ENCODE measurements at regions not wholly inside any gene's neighbourhood (a gene's known extent, or its start where the extent isn't known, plus 50 kb on each side); places are given as distances from the start of the nearest gene placed in this dataset.

DNA sequence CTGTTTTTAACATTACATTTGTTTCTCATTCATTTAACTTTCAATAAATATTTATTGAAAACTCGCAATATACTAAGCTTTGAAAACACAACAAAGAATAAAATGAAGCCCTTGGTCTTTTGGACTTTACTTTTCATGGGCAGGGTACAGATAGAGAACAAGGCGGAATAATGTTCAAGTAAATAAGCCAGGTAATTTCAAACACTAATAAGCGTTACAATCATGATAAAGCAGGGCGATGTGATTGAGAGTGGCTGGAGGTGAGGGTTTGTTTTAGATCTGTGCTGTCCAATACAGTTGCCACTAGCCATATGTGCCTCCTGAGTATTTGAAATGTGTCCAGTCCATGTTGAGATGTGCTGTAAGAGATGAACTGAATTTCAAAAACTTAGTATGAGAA is 307.1 kb downstream of the ALDH8A1 start:
- 96% methylated on average over 4 of the region's 4 CpGs for WGBS
- Histone ChIP-seq H3K4ac (ENCODE audit: low read depth in 1 of 2, low read length in 2 of 2) (no peak overlapping the region), H3K23ac (ENCODE audit: low read length in 2 of 2) (no peak overlapping the region)

DNA sequence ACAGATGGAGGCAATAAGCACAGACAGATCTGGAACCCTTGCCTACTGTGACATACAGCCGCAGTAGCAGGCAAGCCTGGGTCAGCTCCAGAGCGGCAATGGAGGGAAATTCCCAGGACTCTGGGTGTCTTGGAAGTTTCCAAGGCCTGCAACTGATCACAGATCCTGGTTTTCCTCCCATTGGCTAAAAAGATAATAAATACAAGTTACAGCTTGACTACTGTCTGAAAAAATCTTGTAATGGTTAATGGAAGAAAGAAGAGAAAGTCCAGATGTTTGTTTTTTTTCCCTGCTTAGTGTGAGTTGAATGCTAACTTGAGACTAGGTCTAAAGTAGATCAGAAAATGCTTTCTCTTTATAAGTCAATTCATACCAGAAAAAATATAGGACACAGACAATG is 307.6 kb downstream of the ALDH8A1 start:
- Histone ChIP-seq H3K36me3 (ENCODE audit: control insufficient read depth in 1 of 2, insufficient read depth in 2 of 2, low read depth in 1 of 2, low read length in 2 of 2) (no peaks in the 10 kb centered on the region), H3K27ac (ENCODE audit: low read length, poor library complexity, severe bottlenecking) (peak overlapping the region; percentile 80), H3K9me3 (ENCODE audit: control insufficient read depth, low read length) (no peaks in the 10 kb centered on the region), H3K23ac (ENCODE audit: low read length in 2 of 2) (no peak overlapping the region), H3K79me1 (replicated peaks; ENCODE audit: low read length, poor library complexity, severe bottlenecking) (no peaks in the 10 kb centered on the region), H2AK5ac (ENCODE audit: low read length, severe bottlenecking) (no peak overlapping the region), H3K27me3 (ENCODE audit: control insufficient read depth in 1 of 2, insufficient read depth in 1 of 2, low read length in 2 of 2) (no peaks in the 10 kb centered on the region), H3K14ac (ENCODE audit: low read length in 2 of 2) (no peak overlapping the region), H4K91ac (ENCODE audit: low read length) (no peak overlapping the region), H3K4ac (ENCODE audit: low read depth in 1 of 2, low read length in 2 of 2) (no peak overlapping the region), H3K4me3 (ENCODE audit: insufficient read depth in 1 of 2, low read depth in 1 of 2, low read length in 2 of 2) (no peak overlapping the region), H3K4me2 (ENCODE audit: low read length, poor library complexity, severe bottlenecking) (no peak overlapping the region), H2BK120ac (ENCODE audit: low read depth, low read length) (no peak overlapping the region), H4K8ac (ENCODE audit: low read length) (no peak overlapping the region), H3K18ac (ENCODE audit: low read depth in 1 of 2, low read length in 2 of 2) (no peak overlapping the region), H2BK5ac (ENCODE audit: low read depth, low read length, poor library complexity, severe bottlenecking) (no peak overlapping the region), H3K9ac (ENCODE audit: low read length) (no peak overlapping the region), H2BK15ac (ENCODE audit: low read depth, poor library complexity, severe bottlenecking) (no peak overlapping the region), H2AFZ (ENCODE audit: low read depth, low read length) (no peak overlapping the region), H2BK12ac (ENCODE audit: low read length in 2 of 2) (peak overlapping the region in 1 of 2 experiments; percentile 38), H3K4me1 (ENCODE audit: control insufficient read depth, insufficient read depth, low read depth, low read length) (peaks cover 8% of the 10 kb centered on the region)
- WGBS: 60% methylated on average over 2 of the region's 2 CpGs
- DNase-seq: peak; percentile 78

More for the DNA sequence above, 307.1 kb downstream of the ALDH8A1 start:
- Histone ChIP-seq H3K9ac (ENCODE audit: low read length) (no peak overlapping the region), H3K14ac (ENCODE audit: low read length in 2 of 2) (no peak overlapping the region), H2BK5ac (ENCODE audit: low read depth, low read length, poor library complexity, severe bottlenecking) (no peak overlapping the region), H2BK120ac (ENCODE audit: low read depth, low read length) (no peak overlapping the region), H2BK15ac (ENCODE audit: low read depth, poor library complexity, severe bottlenecking) (no peak overlapping the region), H3K9me3 (ENCODE audit: control insufficient read depth, low read length) (no peaks in the 10 kb centered on the region), H3K79me1 (replicated peaks; ENCODE audit: low read length, poor library complexity, severe bottlenecking) (no peaks in the 10 kb centered on the region), H3K18ac (ENCODE audit: low read depth in 1 of 2, low read length in 2 of 2) (no peak overlapping the region), H2AFZ (ENCODE audit: low read depth, low read length) (no peak overlapping the region), H3K36me3 (ENCODE audit: control insufficient read depth in 1 of 2, insufficient read depth in 2 of 2, low read depth in 1 of 2, low read length in 2 of 2) (no peaks in the 10 kb centered on the region), H3K27me3 (ENCODE audit: control insufficient read depth in 1 of 2, insufficient read depth in 1 of 2, low read length in 2 of 2) (no peaks in the 10 kb centered on the region), H4K8ac (ENCODE audit: low read length) (no peak overlapping the region), H4K91ac (ENCODE audit: low read length) (no peak overlapping the region), H3K4me1 (ENCODE audit: control insufficient read depth, insufficient read depth, low read depth, low read length) (peaks cover 8% of the 10 kb centered on the region), H3K4me3 (ENCODE audit: insufficient read depth in 1 of 2, low read depth in 1 of 2, low read length in 2 of 2) (no peak overlapping the region), H2AK5ac (ENCODE audit: low read length, severe bottlenecking) (no peak overlapping the region), H2BK12ac (ENCODE audit: low read length in 2 of 2) (no peak overlapping the region), H3K4me2 (ENCODE audit: low read length, poor library complexity, severe bottlenecking) (no peak overlapping the region), H3K27ac (ENCODE audit: low read length, poor library complexity, severe bottlenecking) (peak overlapping the region; percentile 80)
- no peak for DNase-seq

DNA sequence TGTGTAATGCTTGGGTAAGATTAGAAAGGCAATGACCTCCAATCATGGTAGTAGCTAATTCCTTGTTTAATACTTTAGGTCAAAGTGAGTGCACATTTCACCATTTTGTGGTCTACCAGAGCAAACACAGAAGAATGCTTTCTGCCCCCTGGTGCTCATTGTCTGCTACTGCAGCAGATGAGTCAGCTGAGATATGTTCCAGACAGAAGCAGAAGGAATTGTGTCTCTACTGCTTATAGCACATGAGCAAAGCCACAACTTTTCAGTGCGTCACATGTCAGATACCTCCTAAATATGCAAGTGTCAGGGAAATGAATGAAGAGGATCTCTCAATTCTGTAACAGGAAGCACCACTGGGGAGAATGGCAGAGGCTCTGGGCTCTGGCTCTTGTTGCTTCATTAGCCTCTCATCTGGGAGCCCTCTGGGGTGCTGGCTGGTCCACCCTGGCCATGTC is 308.9 kb downstream of the ALDH8A1 start:
- Histone ChIP-seq H3K36me3 (ENCODE audit: control insufficient read depth in 1 of 2, insufficient read depth in 2 of 2, low read depth in 1 of 2, low read length in 2 of 2) (no peaks in the 10 kb centered on the region), H3K27ac (ENCODE audit: low read length, poor library complexity, severe bottlenecking) (peak overlapping the region; percentile 46), H2AK5ac (ENCODE audit: low read length, severe bottlenecking) (peak overlapping the region; percentile 80), H4K91ac (ENCODE audit: low read length) (peak overlapping the region; percentile 43), H3K9me3 (ENCODE audit: control insufficient read depth, low read length) (no peaks in the 10 kb centered on the region), H2BK12ac (ENCODE audit: low read length in 2 of 2) (peak overlapping the region in 1 of 2 experiments; percentile 68), H3K4me3 (ENCODE audit: insufficient read depth in 1 of 2, low read depth in 1 of 2, low read length in 2 of 2) (no peak overlapping the region), H3K23ac (ENCODE audit: low read length in 2 of 2) (no peak overlapping the region), H3K4ac (ENCODE audit: low read depth in 1 of 2, low read length in 2 of 2) (peak overlapping the region in 1 of 2 experiments; percentile 63), H4K8ac (ENCODE audit: low read length) (peak overlapping the region; percentile 29), H3K4me1 (ENCODE audit: control insufficient read depth, insufficient read depth, low read depth, low read length) (peaks cover 8% of the 10 kb centered on the region), H3K9ac (ENCODE audit: low read length) (peak overlapping the region; percentile 21), H3K4me2 (ENCODE audit: low read length, poor library complexity, severe bottlenecking) (no peak overlapping the region), H3K27me3 (ENCODE audit: control insufficient read depth in 1 of 2, insufficient read depth in 1 of 2, low read length in 2 of 2) (no peaks in the 10 kb centered on the region), H2BK120ac (ENCODE audit: low read depth, low read length) (no peak overlapping the region), H3K18ac (ENCODE audit: low read depth in 1 of 2, low read length in 2 of 2) (peak overlapping the region in 1 of 2 experiments; percentile 25), H2BK5ac (ENCODE audit: low read depth, low read length, poor library complexity, severe bottlenecking) (peak overlapping the region; percentile 69), H3K14ac (ENCODE audit: low read length in 2 of 2) (peak overlapping the region in 1 of 2 experiments; percentile 23), H3K79me1 (replicated peaks; ENCODE audit: low read length, poor library complexity, severe bottlenecking) (no peaks in the 10 kb centered on the region), H2BK15ac (ENCODE audit: low read depth, poor library complexity, severe bottlenecking) (no peak overlapping the region), H2AFZ (ENCODE audit: low read depth, low read length) (no peak overlapping the region)
- peak; percentile 94 for DNase-seq
- 11% methylated on average over 1 of the region's 1 CpG for WGBS

DNA sequence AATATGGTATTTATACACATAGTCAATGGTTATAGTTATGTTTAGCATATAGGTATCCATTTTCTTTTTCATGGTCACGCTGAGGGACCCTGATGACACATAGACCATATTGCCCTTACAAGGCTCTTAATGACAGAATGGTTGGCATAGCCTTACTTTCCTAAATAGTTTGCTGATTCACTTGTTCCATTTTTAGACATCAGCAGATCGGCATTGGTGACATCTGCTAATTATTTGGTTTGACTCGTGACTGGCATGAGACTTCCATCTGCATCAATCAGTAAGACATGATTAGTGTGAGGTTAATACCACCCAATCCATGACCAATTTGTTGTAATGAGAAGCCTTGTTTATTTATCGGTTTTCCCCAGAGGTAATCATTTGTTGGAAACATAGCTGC is 309.7 kb downstream of the ALDH8A1 start:
- Histone ChIP-seq H3K79me1 (replicated peaks; ENCODE audit: low read length, poor library complexity, severe bottlenecking) (no peaks in the 10 kb centered on the region), H2AK5ac (ENCODE audit: low read length, severe bottlenecking) (peak overlapping the region; percentile 20), H2BK12ac (ENCODE audit: low read length in 2 of 2) (no peak overlapping the region), H2BK15ac (ENCODE audit: low read depth, poor library complexity, severe bottlenecking) (no peak overlapping the region), H3K4ac (ENCODE audit: low read depth in 1 of 2, low read length in 2 of 2) (no peak overlapping the region), H3K18ac (ENCODE audit: low read depth in 1 of 2, low read length in 2 of 2) (no peak overlapping the region), H3K9me3 (ENCODE audit: control insufficient read depth, low read length) (no peaks in the 10 kb centered on the region), H3K4me3 (ENCODE audit: insufficient read depth in 1 of 2, low read depth in 1 of 2, low read length in 2 of 2) (no peak overlapping the region), H4K8ac (ENCODE audit: low read length) (no peak overlapping the region), H3K27ac (ENCODE audit: low read length, poor library complexity, severe bottlenecking) (no peak overlapping the region), H3K9ac (ENCODE audit: low read length) (no peak overlapping the region), H4K91ac (ENCODE audit: low read length) (no peak overlapping the region), H3K23ac (ENCODE audit: low read length in 2 of 2) (no peak overlapping the region), H2BK120ac (ENCODE audit: low read depth, low read length) (no peak overlapping the region), H2AFZ (ENCODE audit: low read depth, low read length) (no peak overlapping the region), H3K14ac (ENCODE audit: low read length in 2 of 2) (no peak overlapping the region), H2BK5ac (ENCODE audit: low read depth, low read length, poor library complexity, severe bottlenecking) (no peak overlapping the region), H3K4me1 (ENCODE audit: control insufficient read depth, insufficient read depth, low read depth, low read length) (peaks cover 8% of the 10 kb centered on the region), H3K4me2 (ENCODE audit: low read length, poor library complexity, severe bottlenecking) (no peak overlapping the region), H3K36me3 (ENCODE audit: control insufficient read depth in 1 of 2, insufficient read depth in 2 of 2, low read depth in 1 of 2, low read length in 2 of 2) (no peaks in the 10 kb centered on the region), H3K27me3 (ENCODE audit: control insufficient read depth in 1 of 2, insufficient read depth in 1 of 2, low read length in 2 of 2) (no peaks in the 10 kb centered on the region)
- DNase-seq: no peak
- WGBS: 93% methylated on average over 4 of the region's 4 CpGs

Data from mesenchymal stem cell (in vitro differentiated cells and primary cell).